Activated T-cell treated with anti-CD3 and anti-CD28 coated beads, Interleukin-2, amount 50 U/mL, for 72 hours (primary cell): ENCODE measurements at regions not wholly inside any gene's neighbourhood (a gene's known extent, or its start where the extent isn't known, plus 50 kb on each side); places are given as distances from the start of the nearest gene placed in this dataset.

Experiments
- ATAC-seq, 2 donors: fragments of 150-1000 bp; cut with Tn5 transposase; replicated peaks in 1 of 2; 2 replicates each; pipeline ENCODE4 v1.10.0; 2021; ENCODE audit warnings: moderate library complexity in 2 of 2, mild to moderate bottlenecking in 1 of 2
- DNase-seq, 2 donors: peaks; one replicate each; pipeline ENCODE4 v3.0.0; 2021 to 2022; ENCODE audit warnings: mixed read lengths in 1 of 2
- H3K27ac Mint-ChIP-seq: one replicate; pipeline ENCODE4 v1.8.0; 2022; ENCODE audit warnings: mild to moderate bottlenecking, moderate library complexity, mixed read lengths
- H3K27me3 Mint-ChIP-seq: one replicate; pipeline ENCODE4 v1.8.0; 2022; ENCODE audit warnings: low read depth, mixed read lengths
- H3K36me3 Mint-ChIP-seq, 2 donors: one replicate each; pipeline ENCODE4 v1.8.0; 2022; ENCODE audit warnings: mixed read lengths in 2 of 2, mild to moderate bottlenecking in 1 of 2; ENCODE audit not compliant: insufficient read depth in 2 of 2
- H3K4me1 Mint-ChIP-seq: one replicate; pipeline ENCODE4 v1.8.0; 2022; ENCODE audit warnings: low read depth, mixed read lengths
- H3K4me3 Mint-ChIP-seq, 2 donors: one replicate each; pipeline ENCODE4 v1.8.0; 2022; ENCODE audit warnings: mild to moderate bottlenecking in 2 of 2, mixed read lengths in 2 of 2, moderate library complexity in 2 of 2
- H3K9me3 Mint-ChIP-seq, 2 donors: one replicate each; pipeline ENCODE4 v1.8.0; 2022; ENCODE audit warnings: mixed read lengths in 2 of 2

- H3K4me3 Mint-ChIP-seq = no peak overlapping the region
- no peaks in the 10 kb centered on the region for H3K36me3 Mint-ChIP-seq
- DNase-seq = no peak
- H3K9me3 Mint-ChIP-seq = no peaks in the 10 kb centered on the region
- peaks cover 11% of the 10 kb centered on the region for H3K4me1 Mint-ChIP-seq
- no peak overlapping the region for H3K27ac Mint-ChIP-seq
- no peaks in the 10 kb centered on the region for H3K27me3 Mint-ChIP-seq
- ATAC-seq = no peak
These were observed 144.1 kb downstream of the ZFP36L2 start for GRCh38 chr2:43082111-43082894.

DNA sequence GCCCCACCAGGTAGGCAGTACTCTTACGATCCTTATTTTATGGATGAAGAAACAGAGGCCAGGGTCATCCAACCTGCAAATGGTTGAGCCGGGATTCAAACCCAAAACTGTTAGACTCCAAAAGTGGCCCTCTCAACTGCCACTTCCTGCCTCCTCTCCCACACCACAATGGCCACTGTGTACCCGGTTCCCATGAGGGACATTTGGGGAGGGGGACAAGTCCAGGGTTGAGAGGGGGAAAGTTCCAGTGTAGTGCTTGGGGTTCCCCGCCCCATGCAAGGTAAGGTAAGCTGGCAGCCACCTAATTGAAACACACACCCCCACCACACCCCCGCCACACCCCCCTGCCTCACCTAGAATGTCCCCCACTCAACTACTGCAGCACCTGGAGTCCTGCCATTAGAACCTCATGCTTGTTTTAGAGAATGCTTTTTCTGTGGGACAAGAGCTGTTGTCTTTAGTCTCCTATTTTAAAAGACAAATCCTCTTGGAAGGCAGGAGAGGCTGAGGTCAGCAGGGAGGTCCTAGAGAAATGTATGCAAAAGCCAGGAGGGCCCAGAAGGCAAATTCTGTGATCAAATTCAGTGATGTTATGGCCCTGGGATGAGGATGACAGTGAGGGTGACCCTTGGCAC, 145.2 kb downstream of the ZFP36L2 start:
- Mint-ChIP-seq H3K9me3 (no peaks in the 10 kb centered on the region), H3K27ac (no peak overlapping the region), H3K36me3 (no peaks in the 10 kb centered on the region), H3K4me1 (peaks cover 11% of the 10 kb centered on the region), H3K27me3 (no peaks in the 10 kb centered on the region), H3K4me3 (no peak overlapping the region)
- ATAC-seq (no peak), DNase-seq (no peak)

- no peak overlapping the region for H3K27ac Mint-ChIP-seq
- H3K4me1 Mint-ChIP-seq = peaks cover 11% of the 10 kb centered on the region
- H3K4me3 Mint-ChIP-seq = no peak overlapping the region
- H3K36me3 Mint-ChIP-seq = no peaks in the 10 kb centered on the region
- DNase-seq = no peak
- no peaks in the 10 kb centered on the region for H3K27me3 Mint-ChIP-seq
- no peak for ATAC-seq
- no peaks in the 10 kb centered on the region for H3K9me3 Mint-ChIP-seq
These were observed 145.8 kb downstream of the ZFP36L2 start for GRCh38 chr2:43080571-43081021.

- H3K9me3 Mint-ChIP-seq = no peaks in the 10 kb centered on the region
- H3K4me3 Mint-ChIP-seq = no peak overlapping the region
- no peak overlapping the region for H3K27ac Mint-ChIP-seq
- peaks cover 17% of the 10 kb centered on the region for H3K4me1 Mint-ChIP-seq
- DNase-seq = no peak
- H3K27me3 Mint-ChIP-seq = no peaks in the 10 kb centered on the region
- H3K36me3 Mint-ChIP-seq = no peaks in the 10 kb centered on the region
- ATAC-seq = no peak
These were observed 147.3 kb downstream of the ZFP36L2 start for GRCh38 chr2:43078781-43079755.

DNA sequence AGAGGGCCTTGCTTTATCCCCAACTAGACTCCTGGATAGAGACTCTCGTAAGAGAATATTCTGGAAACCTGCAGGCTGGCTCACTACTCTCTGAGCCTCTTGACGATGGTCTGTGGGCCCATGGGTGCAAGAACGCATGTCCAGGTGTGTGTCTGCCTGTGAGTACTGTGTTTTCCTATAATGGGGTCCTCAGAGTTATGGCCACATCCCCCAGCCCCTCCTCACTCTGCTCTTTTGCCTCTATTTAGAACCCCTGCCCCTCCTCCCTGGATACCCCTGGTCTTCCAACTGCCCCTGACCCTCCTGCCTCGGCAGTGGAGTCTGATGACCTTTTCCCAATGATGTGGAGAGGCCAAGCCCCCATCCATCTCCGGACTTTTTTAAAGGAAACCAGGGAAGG, 148.1 kb downstream of the ZFP36L2 start:
- DNase-seq = no peak
- no peaks in the 10 kb centered on the region for H3K36me3 Mint-ChIP-seq
- H3K4me1 Mint-ChIP-seq = peaks cover 17% of the 10 kb centered on the region
- ATAC-seq = no peak
- H3K27me3 Mint-ChIP-seq = no peaks in the 10 kb centered on the region
- no peak overlapping the region for H3K27ac Mint-ChIP-seq
- H3K9me3 Mint-ChIP-seq = no peaks in the 10 kb centered on the region
- H3K4me3 Mint-ChIP-seq = no peak overlapping the region

DNA sequence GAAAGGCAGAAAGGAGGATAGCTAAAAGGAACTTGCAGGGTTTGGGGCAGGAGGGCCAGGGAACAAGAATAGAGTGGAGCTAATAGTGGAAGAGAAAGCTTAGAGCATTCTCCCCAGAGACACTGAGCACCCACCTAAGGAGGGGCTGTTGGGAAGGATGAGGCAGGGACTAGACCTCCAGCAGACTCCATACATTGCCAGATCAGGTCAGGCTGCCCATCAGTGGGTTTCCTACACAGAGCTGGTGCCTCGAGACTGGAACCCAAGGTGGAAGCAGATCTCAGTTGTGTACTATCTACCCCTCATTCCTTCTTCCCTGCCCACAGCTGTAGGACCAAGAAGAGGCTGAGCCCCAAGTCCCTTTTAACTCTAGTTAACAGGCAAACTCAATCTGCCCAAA, 148.5 kb downstream of the ZFP36L2 start:
- H3K36me3 Mint-ChIP-seq = no peaks in the 10 kb centered on the region
- no peaks in the 10 kb centered on the region for H3K27me3 Mint-ChIP-seq
- H3K27ac Mint-ChIP-seq = no peak overlapping the region
- no peak for DNase-seq
- H3K9me3 Mint-ChIP-seq = no peaks in the 10 kb centered on the region
- no peak for ATAC-seq
- H3K4me3 Mint-ChIP-seq = no peak overlapping the region
- H3K4me1 Mint-ChIP-seq = peaks cover 17% of the 10 kb centered on the region

DNA sequence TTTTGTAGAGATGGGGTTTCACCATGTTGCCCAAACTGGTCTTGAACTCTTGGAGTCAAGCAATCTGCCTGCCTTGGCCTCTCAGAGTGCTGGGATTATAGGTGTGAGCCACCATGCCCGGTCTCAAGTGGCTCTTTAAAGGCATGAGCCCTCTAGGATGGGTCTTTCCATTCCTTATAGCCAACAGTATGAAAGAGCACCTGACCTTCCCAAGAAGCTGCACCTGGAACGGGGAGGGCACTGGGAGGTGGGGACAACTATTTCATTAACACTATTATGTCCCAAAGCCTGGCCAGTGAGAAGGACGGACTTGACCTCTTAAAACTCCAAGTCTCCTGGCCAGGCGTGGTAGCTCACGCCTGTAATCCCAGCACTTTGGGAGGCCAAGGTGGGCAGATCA, 149.7 kb downstream of the ZFP36L2 start:
- H3K9me3 Mint-ChIP-seq = no peaks in the 10 kb centered on the region
- H3K27me3 Mint-ChIP-seq = no peaks in the 10 kb centered on the region
- no peak overlapping the region for H3K4me3 Mint-ChIP-seq
- H3K4me1 Mint-ChIP-seq = peaks cover 17% of the 10 kb centered on the region
- ATAC-seq = no peak
- no peak for DNase-seq
- H3K36me3 Mint-ChIP-seq = no peaks in the 10 kb centered on the region
- H3K27ac Mint-ChIP-seq = no peak overlapping the region

GRCh38 chr2:43075811-43076585, 150.4 kb downstream of the ZFP36L2 start:
- Mint-ChIP-seq H3K4me3 (no peak overlapping the region), H3K27me3 (no peaks in the 10 kb centered on the region), H3K4me1 (peaks cover 17% of the 10 kb centered on the region), H3K9me3 (no peaks in the 10 kb centered on the region), H3K36me3 (no peaks in the 10 kb centered on the region), H3K27ac (no peak overlapping the region)
- DNase-seq = no peak
- no peak for ATAC-seq

DNA sequence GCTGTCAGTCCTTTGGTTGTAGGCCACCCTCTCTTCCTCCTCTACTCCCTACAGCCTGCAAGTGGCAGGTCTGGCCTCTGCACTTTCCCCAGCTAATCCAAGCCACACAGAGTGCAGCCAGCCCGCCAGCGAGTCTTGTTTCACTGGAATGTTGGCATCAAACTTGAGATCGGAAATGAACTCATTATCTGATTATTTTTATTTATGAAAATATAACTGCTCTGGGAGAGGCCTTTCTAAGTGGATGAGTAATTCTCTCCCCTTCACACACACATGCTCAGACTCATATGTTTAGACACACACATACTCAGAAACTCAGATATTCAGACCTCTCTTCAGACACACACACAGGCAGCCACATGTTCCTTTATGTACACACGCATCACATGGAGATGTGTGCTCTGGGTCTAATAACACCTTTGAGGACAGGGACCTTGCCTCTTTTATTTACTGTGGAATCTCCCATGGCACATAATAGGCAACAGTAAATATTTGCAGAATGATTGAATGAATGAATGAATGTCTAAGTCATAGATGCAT, 151.3 kb downstream of the ZFP36L2 start:
- H3K9me3 Mint-ChIP-seq = no peaks in the 10 kb centered on the region
- ATAC-seq = no peak
- no peak for DNase-seq
- H3K4me1 Mint-ChIP-seq = peaks cover 12% of the 10 kb centered on the region
- H3K27me3 Mint-ChIP-seq = no peaks in the 10 kb centered on the region
- no peak overlapping the region for H3K4me3 Mint-ChIP-seq
- no peaks in the 10 kb centered on the region for H3K36me3 Mint-ChIP-seq
- no peak overlapping the region for H3K27ac Mint-ChIP-seq

DNA sequence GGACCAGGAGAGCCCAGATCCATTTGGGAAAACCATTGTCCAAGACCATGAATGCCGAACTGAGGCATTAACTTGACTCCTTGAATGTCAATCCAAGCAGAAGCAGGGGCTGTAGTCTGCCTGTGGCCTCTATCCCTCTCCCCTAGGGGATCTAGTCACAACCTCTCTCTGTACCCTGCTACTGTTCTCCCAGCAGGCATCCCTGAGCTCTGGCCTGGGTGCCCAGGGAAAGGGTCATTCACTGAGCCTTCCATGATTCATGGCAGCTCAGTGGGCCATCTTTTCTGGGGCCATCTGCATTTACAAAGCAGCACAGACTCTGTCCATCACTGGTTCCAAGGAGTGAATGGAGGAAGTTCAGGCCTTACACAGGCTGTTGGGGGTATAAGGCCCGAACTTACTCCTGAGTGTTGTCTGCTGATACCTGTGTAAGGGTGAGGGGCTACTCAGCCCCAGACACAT, 151.8 kb downstream of the ZFP36L2 start:
- DNase-seq (no peak), ATAC-seq (no peak)
- Mint-ChIP-seq H3K36me3 (no peaks in the 10 kb centered on the region), H3K4me1 (peaks cover 7% of the 10 kb centered on the region), H3K27ac (no peak overlapping the region), H3K4me3 (no peak overlapping the region), H3K9me3 (no peaks in the 10 kb centered on the region), H3K27me3 (no peaks in the 10 kb centered on the region)

GRCh38 chr2:43074052-43074451, 152.4 kb downstream of the ZFP36L2 start:
- Mint-ChIP-seq H3K27me3 (no peaks in the 10 kb centered on the region), H3K36me3 (no peaks in the 10 kb centered on the region), H3K4me3 (no peak overlapping the region), H3K9me3 (no peaks in the 10 kb centered on the region), H3K4me1 (peaks cover 6% of the 10 kb centered on the region), H3K27ac (no peak overlapping the region)
- DNase-seq (no peak), ATAC-seq (no peak)

- H3K36me3 Mint-ChIP-seq = no peaks in the 10 kb centered on the region
- H3K9me3 Mint-ChIP-seq = no peaks in the 10 kb centered on the region
- H3K4me3 Mint-ChIP-seq = no peak overlapping the region
- no peaks in the 10 kb centered on the region for H3K27me3 Mint-ChIP-seq
- no peak for DNase-seq
- H3K4me1 Mint-ChIP-seq = peaks cover 6% of the 10 kb centered on the region
- ATAC-seq = no peak
- H3K27ac Mint-ChIP-seq = no peak overlapping the region
These were observed 153.0 kb downstream of the ZFP36L2 start for GRCh38 chr2:43073401-43073825.
